ENCODE measurements at regions not wholly inside any gene's neighbourhood (a gene's known extent, or its start where the extent isn't known, plus 50 kb on each side); places are given as distances from the start of the nearest gene placed in this dataset.

DNA sequence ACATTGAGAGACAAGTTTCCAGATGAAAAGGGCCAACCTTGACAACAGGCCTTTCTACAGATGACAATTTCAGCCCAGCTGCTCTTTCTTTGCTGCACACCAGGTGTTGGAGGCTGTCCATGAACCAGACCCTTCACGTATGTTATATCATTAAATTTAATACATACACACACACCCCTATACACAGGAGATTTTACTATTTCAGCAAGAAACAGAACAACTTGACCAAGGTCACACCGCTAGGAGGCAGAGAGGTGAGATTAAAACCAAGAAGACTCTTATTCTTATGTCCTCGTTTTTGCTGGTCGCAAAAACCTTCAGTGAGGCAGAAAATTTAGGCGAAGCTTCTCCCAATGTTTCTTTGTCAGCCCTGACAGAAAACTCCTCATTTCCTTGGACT, 1585.9 kb downstream of the AACS start:
- TF ChIP-seq, protein P1, sequence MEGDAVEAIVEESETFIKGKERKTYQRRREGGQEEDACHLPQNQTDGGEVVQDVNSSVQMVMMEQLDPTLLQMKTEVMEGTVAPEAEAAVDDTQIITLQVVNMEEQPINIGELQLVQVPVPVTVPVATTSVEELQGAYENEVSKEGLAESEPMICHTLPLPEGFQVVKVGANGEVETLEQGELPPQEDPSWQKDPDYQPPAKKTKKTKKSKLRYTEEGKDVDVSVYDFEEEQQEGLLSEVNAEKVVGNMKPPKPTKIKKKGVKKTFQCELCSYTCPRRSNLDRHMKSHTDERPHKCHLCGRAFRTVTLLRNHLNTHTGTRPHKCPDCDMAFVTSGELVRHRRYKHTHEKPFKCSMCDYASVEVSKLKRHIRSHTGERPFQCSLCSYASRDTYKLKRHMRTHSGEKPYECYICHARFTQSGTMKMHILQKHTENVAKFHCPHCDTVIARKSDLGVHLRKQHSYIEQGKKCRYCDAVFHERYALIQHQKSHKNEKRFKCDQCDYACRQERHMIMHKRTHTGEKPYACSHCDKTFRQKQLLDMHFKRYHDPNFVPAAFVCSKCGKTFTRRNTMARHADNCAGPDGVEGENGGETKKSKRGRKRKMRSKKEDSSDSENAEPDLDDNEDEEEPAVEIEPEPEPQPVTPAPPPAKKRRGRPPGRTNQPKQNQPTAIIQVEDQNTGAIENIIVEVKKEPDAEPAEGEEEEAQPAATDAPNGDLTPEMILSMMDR (conservative IDR thresholded peaks at IDR 0.05; ENCODE audit: low read depth in 2 of 2): no peak
- no peak for TF ChIP-seq EZH2phosphoT487 (IDR thresholded peaks at IDR 0.05; ENCODE audit: unreplicated experiment)
- no peak for TF ChIP-seq EZH2 (IDR thresholded peaks at IDR 0.05; ENCODE audit: low read depth, unreplicated experiment)
- TF ChIP-seq CREB1 (CRISPR knock-in tag; IDR thresholded peaks at IDR 0.05; ENCODE audit: low read depth): no peak
